Astrocyte of the cerebellum (primary cell): ENCODE measurements at regions not wholly inside any gene's neighbourhood (a gene's known extent, or its start where the extent isn't known, plus 50 kb on each side); places are given as distances from the start of the nearest gene placed in this dataset.

Experiments used
- DNase-seq: peaks from one replicate; pipeline ENCODE4 v3.0.0-alpha.2; 2011; ENCODE audit warnings: low read depth
- H3K4me3 ChIP-seq: 2 replicates; pipeline ENCODE4 v1.5.1; 2011; ENCODE audit warnings: mild to moderate bottlenecking, low read depth, low read length, moderate library complexity
- in situ Hi-C: cut with HindIII; loops from 2 replicates; pipeline ENCODE4 v1.10.0; 2017; ENCODE audit warnings: low sequenced_read_pairs
- TF ChIP-seq, protein P1 (sequence below): IDR thresholded peaks from 2 replicates; pipeline ENCODE4 v1.5.1; 2012; ENCODE audit warnings: low read length, low read depth, moderate library complexity, mild to moderate bottlenecking; ENCODE audit errors: missing control alignments

DNA sequence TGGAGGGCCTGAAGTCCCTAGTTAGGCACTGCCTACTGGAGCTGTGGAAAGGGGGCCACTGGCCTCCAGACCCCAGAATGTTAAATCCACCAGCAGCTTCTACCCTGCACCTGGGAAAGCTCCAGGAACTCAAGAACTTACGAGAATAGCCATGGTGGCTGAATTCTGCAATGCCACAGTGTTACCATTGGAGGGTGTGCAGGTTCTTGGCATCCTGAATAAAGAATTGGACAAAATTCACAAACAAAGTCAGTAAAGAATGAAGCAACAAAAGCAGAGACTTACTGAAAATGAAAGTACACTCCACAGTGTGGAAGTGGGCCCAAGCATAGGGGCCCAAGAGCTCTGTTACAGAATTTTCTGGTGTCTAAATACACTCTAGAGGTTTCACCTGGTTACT lies 107.0 kb downstream of the PRDM9 start:
- no peak for DNase-seq
- TF ChIP-seq, protein P1, sequence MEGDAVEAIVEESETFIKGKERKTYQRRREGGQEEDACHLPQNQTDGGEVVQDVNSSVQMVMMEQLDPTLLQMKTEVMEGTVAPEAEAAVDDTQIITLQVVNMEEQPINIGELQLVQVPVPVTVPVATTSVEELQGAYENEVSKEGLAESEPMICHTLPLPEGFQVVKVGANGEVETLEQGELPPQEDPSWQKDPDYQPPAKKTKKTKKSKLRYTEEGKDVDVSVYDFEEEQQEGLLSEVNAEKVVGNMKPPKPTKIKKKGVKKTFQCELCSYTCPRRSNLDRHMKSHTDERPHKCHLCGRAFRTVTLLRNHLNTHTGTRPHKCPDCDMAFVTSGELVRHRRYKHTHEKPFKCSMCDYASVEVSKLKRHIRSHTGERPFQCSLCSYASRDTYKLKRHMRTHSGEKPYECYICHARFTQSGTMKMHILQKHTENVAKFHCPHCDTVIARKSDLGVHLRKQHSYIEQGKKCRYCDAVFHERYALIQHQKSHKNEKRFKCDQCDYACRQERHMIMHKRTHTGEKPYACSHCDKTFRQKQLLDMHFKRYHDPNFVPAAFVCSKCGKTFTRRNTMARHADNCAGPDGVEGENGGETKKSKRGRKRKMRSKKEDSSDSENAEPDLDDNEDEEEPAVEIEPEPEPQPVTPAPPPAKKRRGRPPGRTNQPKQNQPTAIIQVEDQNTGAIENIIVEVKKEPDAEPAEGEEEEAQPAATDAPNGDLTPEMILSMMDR: no peak
- in situ Hi-C loops: no loop called here
- H3K4me3 ChIP-seq: no peak overlapping the region

- TF ChIP-seq, protein P1: no peak
- no peak for DNase-seq
- in situ Hi-C loops: no loop called here
- H3K4me3 ChIP-seq: no peak overlapping the region
These were observed 119.6 kb downstream of the PRDM9 start for GRCh38 chr5:23626961-23627360.

GRCh38 chr5:23627976-23628375 lies 120.6 kb downstream of the PRDM9 start:
- DNase-seq: no peak
- TF ChIP-seq, protein P1: no peak
- in situ Hi-C loops: no loop called here
- H3K4me3 ChIP-seq: no peak overlapping the region

GRCh38 chr5:23629396-23629795 lies 122.0 kb downstream of the PRDM9 start:
- no peak for DNase-seq
- in situ Hi-C loops: no loop called here
- TF ChIP-seq, protein P1: no peak

DNA sequence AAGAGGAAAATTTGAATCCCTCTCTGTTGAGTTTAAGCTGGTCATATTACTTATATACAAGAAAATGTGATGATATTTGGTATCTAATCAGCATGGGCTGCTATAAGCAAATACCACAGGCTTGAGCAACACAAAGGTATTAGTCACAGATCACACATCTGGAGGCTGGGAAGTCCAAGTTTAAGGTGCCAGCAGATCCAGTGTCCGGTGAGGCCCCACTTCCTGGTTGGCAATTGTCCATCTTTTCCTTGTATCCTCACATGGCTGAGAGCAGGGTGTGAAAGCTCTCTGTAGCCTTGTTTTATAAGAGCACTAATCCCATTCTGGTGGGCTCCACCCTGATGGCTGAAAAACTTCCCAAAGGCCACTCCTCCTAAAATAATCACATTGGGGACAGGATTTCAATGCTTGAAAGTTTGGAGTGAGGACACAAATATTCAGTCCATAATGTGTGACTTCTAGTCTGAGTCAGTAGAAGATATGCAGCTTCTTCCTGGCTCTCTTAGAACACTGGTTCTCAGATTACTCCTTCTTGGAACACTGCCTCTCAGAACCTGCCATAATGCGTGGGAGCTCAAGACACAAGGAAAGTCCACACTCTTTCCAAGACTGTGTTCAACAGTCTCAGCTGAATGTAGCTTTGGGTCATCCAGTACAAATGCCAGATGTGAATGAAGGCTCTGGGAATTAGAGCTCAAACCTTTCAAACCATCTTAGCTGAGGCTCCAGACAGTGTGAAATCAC lies 124.1 kb downstream of the PRDM9 start:
- TF ChIP-seq, protein P1: no peak
- H3K4me3 ChIP-seq: no peak overlapping the region
- in situ Hi-C loops: no loop called here
- peak; percentile 2 for DNase-seq

More at GRCh38 chr5:23629396-23629795, 122.0 kb downstream of the PRDM9 start:
- no peak overlapping the region for H3K4me3 ChIP-seq

DNA sequence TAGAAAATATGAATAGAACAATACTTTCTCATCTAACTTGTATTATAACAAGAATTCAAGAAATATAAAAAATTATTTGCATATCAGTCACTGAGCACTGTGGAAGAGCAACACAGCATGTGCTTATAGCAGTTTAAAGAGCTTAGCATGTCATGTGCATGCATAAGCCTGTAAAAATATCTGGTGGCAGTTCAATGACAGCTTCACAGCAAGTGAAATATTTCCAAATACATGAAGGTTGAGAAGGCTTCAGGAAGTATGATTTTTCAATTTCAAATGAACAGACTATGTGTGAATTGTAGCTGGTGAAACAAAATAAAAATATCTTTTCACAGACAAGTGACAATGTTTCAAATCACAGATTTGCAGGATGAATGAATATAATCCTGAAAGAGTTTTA lies 128.5 kb downstream of the PRDM9 start:
- TF ChIP-seq, protein P1: no peak
- DNase-seq: no peak
- in situ Hi-C loops: no loop called here

More for the DNA sequence above, 128.5 kb downstream of the PRDM9 start:
- no peak overlapping the region for H3K4me3 ChIP-seq
